ENCODE measurements at regions not wholly inside any gene's neighbourhood (a gene's known extent, or its start where the extent isn't known, plus 50 kb on each side); places are given as distances from the start of the nearest gene placed in this dataset.

- TF ChIP-seq ZBTB4 (CRISPR knock-in tag; IDR thresholded peaks at IDR 0.05) (no peak), SIN3A (IDR thresholded peaks at IDR 0.05; ENCODE audit: low read depth, low read length) (no peak), TAF1 (IDR thresholded peaks at IDR 0.05; ENCODE audit: borderline replicate concordance, low read depth, low read length) (no peak), NKRF (conservative IDR thresholded peaks at IDR 0.05) (no peak), BRCA1 (IDR thresholded peaks at IDR 0.05; ENCODE audit: low read depth, low read length) (no peak)
Observed at GRCh38 chr1:192918259-192918658, 109.4 kb downstream of the RGS2 start (continued).

GRCh38 chr1:192920412-192920811 is 111.6 kb downstream of the RGS2 start:
- Histone ChIP-seq H3K4me1 (ENCODE audit: control insufficient read depth, insufficient read depth, low read length) (no peaks in the 10 kb centered on the region), H4K20me1 (ENCODE audit: control insufficient read depth, insufficient read depth) (no peaks in the 10 kb centered on the region), H3K79me2 (ENCODE audit: control insufficient read depth, insufficient read depth, low read length) (no peaks in the 10 kb centered on the region), H3K4me2 (ENCODE audit: control insufficient read depth, insufficient read depth) (no peak overlapping the region), H3K9me3 (replicated peaks; ENCODE audit: control insufficient read depth, insufficient read depth, low read length) (no peaks in the 10 kb centered on the region), H3K27me3 (replicated peaks in 1 of 2; ENCODE audit: control insufficient read depth in 2 of 2, insufficient read depth in 2 of 2, low read length in 1 of 2) (no peaks in the 10 kb centered on the region), H2AFZ (ENCODE audit: control insufficient read depth, low read depth, low read length) (no peak overlapping the region), H3K36me3 (ENCODE audit: control insufficient read depth in 2 of 2, insufficient read depth in 2 of 2, low read length in 1 of 2) (no peaks in the 10 kb centered on the region), H3K27ac (ENCODE audit: control insufficient read depth, insufficient read depth) (no peak overlapping the region), H3K4me3 (no peak overlapping the region), H3K9ac (ENCODE audit: control insufficient read depth, insufficient read depth, low read length) (no peak overlapping the region)
- 89% methylated on average over 3 of the region's 3 CpGs for WGBS (ENCODE audit: insufficient coverage, insufficient replicate concordance, low lambda C conversion rate, missing lambda C conversion rate)
- DNase-seq (ENCODE audit: low read depth, low spot score) (no peak), FAIRE-seq (no peak), ATAC-seq (no peak)
- intact Hi-C loops (cut with micrococcal nuclease; ENCODE audit: unreplicated experiment): no loop called here
- ChIA-PET POLR2A (no interaction called here), CTCF (no interaction called here), SMC1A (ENCODE audit: uncharacterized antibody, unreplicated experiment) (no interaction called here), RAD21 (ENCODE audit: unreplicated experiment) (no interaction called here)
- in situ Hi-C loops (cut with MboI): no loop called here
- no TSS peak for BruUV-seq (replicated peaks)
- no peak for TF ChIP-seq MLLT1 (IDR thresholded peaks at IDR 0.05)
- TF ChIP-seq HDGF (IDR thresholded peaks at IDR 0.05): no peak
- no peak for TF ChIP-seq ZSCAN29 (IDR thresholded peaks at IDR 0.05)
- no peak for TF ChIP-seq IRF3 (IDR thresholded peaks at IDR 0.05)
- TF ChIP-seq KDM1A (IDR thresholded peaks at IDR 0.05; ENCODE audit: borderline replicate concordance): no peak
- no peak for TF ChIP-seq MYC (IDR thresholded peaks at IDR 0.05; ENCODE audit: insufficient read depth, insufficient read length, insufficient replicate concordance, low read length, severe bottlenecking)
- no peak for TF ChIP-seq TCF12 (IDR thresholded peaks at IDR 0.05; ENCODE audit: low read depth, low read length)

All from GM12878 (cell line).